H1 (cell line): ENCODE measurements at regions not wholly inside any gene's neighbourhood (a gene's known extent, or its start where the extent isn't known, plus 50 kb on each side); places are given as distances from the start of the nearest gene placed in this dataset.
"Not testable (repeated sequence)": the region's sequence is repeated elsewhere in the genome, so short reads cannot be mapped to it uniquely, and the experiment has no call there.

Experiments used
- CTCF ChIA-PET: fragments of 300-600 bp; sonication (Branson Sonifier 250); formaldehyde crosslinking; loops from one replicate; lab custom pipeline; 2021; ENCODE audit not compliant: partially characterized antibody; lab: Charles Lee
- POLR2A ChIA-PET: fragments of 300-600 bp; sonication (Branson Sonifier 250); formaldehyde crosslinking; loops from one replicate; lab custom pipeline; 2021; ENCODE audit warnings: inconsistent platforms; ENCODE audit not compliant: partially characterized antibody; lab: Charles Lee
- DNase-seq, 2 experiments: peaks; one replicate each; pipeline versions ENCODE4 v3.0.0 to v3.0.0-alpha.2; 2010 to 2022; ENCODE audit warnings: low spot score in 2 of 2, low read depth in 1 of 2, mixed read lengths in 1 of 2
- FAIRE-seq: peaks from 2 replicates; lab custom pipeline; 2011; peaks lifted over from hg19 to GRCh38; lab: Jason Lieb, UNC
- H2AFZ ChIP-seq: 2 replicates; pipeline ENCODE4 v1.8.1; 2012; ENCODE audit warnings: low read length, inconsistent platforms
- H2AK5ac ChIP-seq: 2 replicates; pipeline ENCODE4 v1.6.1; 2013; ENCODE audit warnings: low read depth, low read length
- H2BK120ac ChIP-seq: replicated peaks from 2 replicates; pipeline ENCODE3; 2013; ENCODE audit warnings: low read depth, low read length, inconsistent platforms
- H2BK12ac ChIP-seq: 2 replicates; pipeline ENCODE4 v1.6.1; 2013; ENCODE audit warnings: low read depth, low read length
- H2BK15ac ChIP-seq: 2 replicates; pipeline ENCODE4 v1.6.1; 2013; ENCODE audit warnings: low read length
- H2BK20ac ChIP-seq: 2 replicates; pipeline ENCODE4 v1.6.1; 2013; ENCODE audit warnings: low read length
- H2BK5ac ChIP-seq: 2 replicates; pipeline ENCODE4 v1.6.1; 2013; ENCODE audit warnings: low read depth, low read length
- H3K14ac ChIP-seq: 2 replicates; pipeline ENCODE4 v1.6.1; 2013; ENCODE audit warnings: inconsistent platforms; ENCODE audit not compliant: insufficient read length
- H3K18ac ChIP-seq: 2 replicates; pipeline ENCODE4 v1.6.1; 2013; ENCODE audit warnings: low read length; ENCODE audit errors: extremely low read depth
- H3K23ac ChIP-seq: 2 replicates; pipeline ENCODE4 v1.6.1; 2013; ENCODE audit warnings: inconsistent platforms; ENCODE audit not compliant: insufficient read length
- H3K23me2 ChIP-seq: 2 replicates; pipeline ENCODE4 v1.6.1; 2013; ENCODE audit warnings: low read depth, low read length
- H3K27ac ChIP-seq: 2 replicates; pipeline ENCODE4 v1.6.1; 2011; ENCODE audit warnings: low read depth, low read length, inconsistent platforms
- H3K27me3 ChIP-seq, 4 experiments: replicated peaks in 1 of 4; 1 replicate in 1 of 4; 2 replicates in 3 of 4; pipeline versions ENCODE4 v1.6.1 to v1.8.1; 2011 to 2013; ENCODE audit warnings: low read length in 3 of 4, mild to moderate bottlenecking in 3 of 4, inconsistent platforms in 2 of 4, mixed read lengths in 2 of 4, moderate library complexity in 1 of 4; ENCODE audit not compliant: control insufficient read depth in 3 of 4, insufficient read depth in 3 of 4; ENCODE audit errors: extremely low read depth in 1 of 4
- H3K36me3 ChIP-seq, 4 experiments: 2 replicates each; pipeline versions ENCODE4 v1.6.1 to v1.8.1; 2011 to 2013; ENCODE audit warnings: mild to moderate bottlenecking in 4 of 4, low read length in 3 of 4, moderate library complexity in 2 of 4, control low read depth in 1 of 4, inconsistent platforms in 1 of 4; ENCODE audit not compliant: insufficient read depth in 4 of 4, control insufficient read depth in 2 of 4
- H3K4ac ChIP-seq: replicated peaks from 2 replicates; pipeline ENCODE3; 2013; ENCODE audit warnings: low read length, low read depth, mixed read lengths, inconsistent platforms; ENCODE audit not compliant: insufficient read length
- H3K4me1 ChIP-seq, 4 experiments: replicated peaks in 1 of 4; 1 replicate in 1 of 4; 2 replicates in 3 of 4; pipeline versions ENCODE4 v1.6.1 to v1.8.1; 2011 to 2013; ENCODE audit warnings: low read length in 3 of 4, inconsistent platforms in 2 of 4, mixed read lengths in 1 of 4; ENCODE audit not compliant: insufficient read depth in 4 of 4, control insufficient read depth in 3 of 4
- H3K4me2 ChIP-seq, 2 experiments: 2 replicates each; pipeline versions ENCODE4 v1.6.1 to v1.8.1; 2011 to 2013; ENCODE audit warnings: low read depth in 2 of 2, low read length in 2 of 2, control low read depth in 1 of 2, inconsistent platforms in 1 of 2, mild to moderate bottlenecking in 1 of 2; ENCODE audit not compliant: insufficient read depth in 1 of 2
- H3K4me3 ChIP-seq, 4 experiments: fragments of 200-600, 300-600 bp in 1 of 4; sonication (generic), shearing (Covaris generic), sonication (Bioruptor Twin) in 1 of 4; 2 replicates each; pipeline versions ENCODE4 v1.5.1 to v1.8.1; 2011 to 2016; ENCODE audit warnings: low read length in 4 of 4, low read depth in 3 of 4, control low read depth in 2 of 4, inconsistent platforms in 2 of 4, mild to moderate bottlenecking in 2 of 4, mixed read lengths in 1 of 4, moderate library complexity in 1 of 4; ENCODE audit not compliant: insufficient read depth in 2 of 4; ENCODE audit errors: extremely low read depth in 1 of 4
- H3K56ac ChIP-seq: replicated peaks from 2 replicates; pipeline ENCODE3; 2013; ENCODE audit warnings: low read depth, mild to moderate bottlenecking, mixed read lengths, low read length, inconsistent platforms; ENCODE audit not compliant: insufficient read length
- H3K79me1 ChIP-seq: 2 replicates; pipeline ENCODE4 v1.6.1; 2013; ENCODE audit warnings: low read depth, low read length, control low read depth
- H3K79me2 ChIP-seq, 2 experiments: 2 replicates each; pipeline versions ENCODE4 v1.6.1 to v1.8.1; 2012 to 2013; ENCODE audit warnings: low read length in 2 of 2, mild to moderate bottlenecking in 2 of 2, inconsistent platforms in 1 of 2; ENCODE audit not compliant: insufficient read depth in 2 of 2, control insufficient read depth in 1 of 2
- H3K9ac ChIP-seq, 4 experiments: replicated peaks in 1 of 4; 1 replicate in 1 of 4; 2 replicates in 3 of 4; pipeline versions ENCODE4 v1.6.1 to v1.8.1; 2011 to 2013; ENCODE audit warnings: low read depth in 3 of 4, low read length in 3 of 4, control low read depth in 2 of 4, mild to moderate bottlenecking in 2 of 4, moderate library complexity in 2 of 4, inconsistent platforms in 1 of 4; ENCODE audit errors: extremely low read depth in 1 of 4
- H3K9me3 ChIP-seq, 2 experiments: 2 replicates each; pipeline versions ENCODE4 v1.6.1 to v1.8.1; 2012 to 2013; ENCODE audit warnings: mild to moderate bottlenecking in 2 of 2, moderate library complexity in 2 of 2, control low read depth in 1 of 2, inconsistent platforms in 1 of 2, low read depth in 1 of 2, low read length in 1 of 2, mixed read lengths in 1 of 2; ENCODE audit not compliant: insufficient read depth in 2 of 2
- H4K20me1 ChIP-seq, 2 experiments: replicated peaks in 1 of 2; 2 replicates each; pipeline versions ENCODE3 to v1.8.1; 2011 to 2013; ENCODE audit warnings: inconsistent platforms in 2 of 2, low read length in 2 of 2, mild to moderate bottlenecking in 1 of 2; ENCODE audit not compliant: insufficient read depth in 2 of 2, control insufficient read depth in 1 of 2
- H4K5ac ChIP-seq: 2 replicates; pipeline ENCODE4 v1.6.1; 2013; ENCODE audit warnings: low read length, low read depth, mixed read lengths, inconsistent platforms; ENCODE audit not compliant: insufficient read length
- H4K8ac ChIP-seq: 2 replicates; pipeline ENCODE4 v1.8.0; 2013; ENCODE audit warnings: mild to moderate bottlenecking, moderate library complexity, low read length, inconsistent platforms; ENCODE audit not compliant: insufficient read depth; ENCODE audit errors: extremely low read depth
- H4K91ac ChIP-seq: replicated peaks from 2 replicates; pipeline ENCODE3; 2013; ENCODE audit warnings: low read length, mixed read lengths, inconsistent platforms; ENCODE audit not compliant: insufficient read length
- WGBS, 2 experiments: shearing (Covaris generic) in 1 of 2; methylation state at CpG; one replicate each; pipeline versions ENCODE4 v1.1.6 to v1.1.7; 2013 to 2015; ENCODE audit warnings: low lambda C conversion rate in 2 of 2, mixed read lengths in 2 of 2, inconsistent platforms in 1 of 2, low coverage in 1 of 2, missing lambda C conversion rate in 1 of 2; ENCODE audit not compliant: insufficient replicate concordance in 2 of 2, insufficient coverage in 1 of 2, insufficient read length in 1 of 2; ENCODE audit errors: extremely low coverage in 1 of 2, missing lambda C conversion rate in 1 of 2; 5-methylcytosine and 5-hydroxymethylcytosine counted together

DNA sequence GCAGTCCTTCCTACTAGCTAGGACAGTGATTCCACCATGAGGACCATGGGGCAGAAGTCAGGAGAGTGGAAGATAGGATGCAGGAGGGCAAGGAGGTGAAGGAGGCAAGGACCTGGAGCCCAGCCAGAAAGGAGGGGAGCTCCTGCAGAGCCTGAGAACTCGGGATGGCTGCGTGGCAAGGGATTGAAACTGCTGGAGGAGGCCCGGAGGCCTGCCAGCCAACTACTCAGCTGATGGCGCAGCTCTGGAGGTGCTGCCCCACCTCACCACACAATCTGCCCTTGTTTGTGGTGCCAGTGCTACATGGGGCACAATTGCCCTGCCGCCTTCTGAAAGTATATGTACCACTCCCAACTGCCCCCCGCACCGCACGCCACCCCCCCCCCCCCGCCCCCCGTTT, 307.3 kb upstream of the CHRNA7 start:
- H2BK120ac ChIP-seq, H3K14ac ChIP-seq, H3K79me2 ChIP-seq, CTCF ChIA-PET, H2AK5ac ChIP-seq, H3K23me2 ChIP-seq, H4K5ac ChIP-seq, DNase-seq, H2AFZ ChIP-seq, H3K4me1 ChIP-seq, POLR2A ChIA-PET, H4K20me1 ChIP-seq, H4K8ac ChIP-seq, H3K9me3 ChIP-seq, H3K27ac ChIP-seq, H2BK5ac ChIP-seq, H2BK20ac ChIP-seq, H4K91ac ChIP-seq, H3K23ac ChIP-seq, H3K27me3 ChIP-seq, H2BK12ac ChIP-seq, H2BK15ac ChIP-seq, H3K56ac ChIP-seq, H3K36me3 ChIP-seq, H3K18ac ChIP-seq, H3K79me1 ChIP-seq, H3K9ac ChIP-seq, FAIRE-seq, H3K4me3 ChIP-seq, H3K4ac ChIP-seq, H3K4me2 ChIP-seq: not testable (repeated sequence)
- 77% methylated on average over 2 of the region's 10 CpGs; no CpG with 5 or more reads in 1 of the 2 experiments for WGBS, 2 experiments

DNA sequence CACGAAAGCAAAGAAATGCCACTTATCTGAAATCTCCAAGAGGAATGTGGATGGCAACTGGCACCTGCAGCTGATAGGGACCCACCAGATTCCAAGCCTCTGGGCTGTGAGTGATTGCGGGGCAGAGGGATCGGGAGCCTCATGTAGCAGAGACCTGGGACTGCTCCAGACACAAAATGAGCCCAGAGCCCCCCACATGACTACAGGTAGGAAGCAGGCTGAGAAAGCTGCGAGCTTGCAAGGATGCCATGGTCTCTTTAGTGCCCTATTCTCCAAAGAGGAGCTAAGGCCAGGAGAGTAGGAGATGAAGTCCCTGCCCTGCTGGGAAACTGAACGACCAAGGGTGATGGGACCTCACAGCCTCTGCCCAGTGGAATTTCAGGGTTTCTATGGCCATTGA, 305.4 kb upstream of the CHRNA7 start:
- H4K20me1 ChIP-seq, H3K79me1 ChIP-seq, H3K23ac ChIP-seq, H3K36me3 ChIP-seq, H2AK5ac ChIP-seq, H3K27me3 ChIP-seq, H3K18ac ChIP-seq, H2BK12ac ChIP-seq, POLR2A ChIA-PET, H2AFZ ChIP-seq, H2BK120ac ChIP-seq, H4K8ac ChIP-seq, H3K4me2 ChIP-seq, H3K4me1 ChIP-seq, FAIRE-seq, H3K27ac ChIP-seq, DNase-seq, H3K14ac ChIP-seq, H3K79me2 ChIP-seq, H3K56ac ChIP-seq, H3K23me2 ChIP-seq, H2BK15ac ChIP-seq, H3K4me3 ChIP-seq, H3K9me3 ChIP-seq, H2BK5ac ChIP-seq, H2BK20ac ChIP-seq, H3K9ac ChIP-seq, H3K4ac ChIP-seq, H4K5ac ChIP-seq, H4K91ac ChIP-seq: not testable (repeated sequence)
- 90% methylated on average over 5 of the region's 5 CpGs; no CpG with 5 or more reads in 1 of the 2 experiments for WGBS, 2 experiments
- CTCF ChIA-PET: interaction anchor here (0.7 to 1.4 kb wide), 2 partner anchors 162 to 248 kb away, joined by 3 read pairs; no protein-coding TSS in a partner anchor
